Esophagus squamous epithelium (tissue), 4 donors: ENCODE measurements at regions not wholly inside any gene's neighbourhood (a gene's known extent, or its start where the extent isn't known, plus 50 kb on each side); places are given as distances from the start of the nearest gene placed in this dataset.

Source experiments
- POLR2A ChIP-seq, 4 donors: fragments of 450-650 bp; IDR thresholded peaks; one replicate each; pipeline ENCODE4 v1.6.1; 2017; ENCODE audit warnings: antibody characterized with exemption in 4 of 4, mild to moderate bottlenecking in 4 of 4, moderate library complexity in 3 of 4
- TF ChIP-seq, protein P1 (sequence below), 6 experiments: fragments of 450-650 bp in 4 of 6; fragments of 200-600 bp in 2 of 6; sonication (generic) in 2 of 6; IDR thresholded peaks; one replicate each; pipeline ENCODE4 v1.5.1; 2016 to 2019; ENCODE audit warnings: antibody characterized with exemption in 6 of 6, mild to moderate bottlenecking in 4 of 6, moderate library complexity in 4 of 6

DNA sequence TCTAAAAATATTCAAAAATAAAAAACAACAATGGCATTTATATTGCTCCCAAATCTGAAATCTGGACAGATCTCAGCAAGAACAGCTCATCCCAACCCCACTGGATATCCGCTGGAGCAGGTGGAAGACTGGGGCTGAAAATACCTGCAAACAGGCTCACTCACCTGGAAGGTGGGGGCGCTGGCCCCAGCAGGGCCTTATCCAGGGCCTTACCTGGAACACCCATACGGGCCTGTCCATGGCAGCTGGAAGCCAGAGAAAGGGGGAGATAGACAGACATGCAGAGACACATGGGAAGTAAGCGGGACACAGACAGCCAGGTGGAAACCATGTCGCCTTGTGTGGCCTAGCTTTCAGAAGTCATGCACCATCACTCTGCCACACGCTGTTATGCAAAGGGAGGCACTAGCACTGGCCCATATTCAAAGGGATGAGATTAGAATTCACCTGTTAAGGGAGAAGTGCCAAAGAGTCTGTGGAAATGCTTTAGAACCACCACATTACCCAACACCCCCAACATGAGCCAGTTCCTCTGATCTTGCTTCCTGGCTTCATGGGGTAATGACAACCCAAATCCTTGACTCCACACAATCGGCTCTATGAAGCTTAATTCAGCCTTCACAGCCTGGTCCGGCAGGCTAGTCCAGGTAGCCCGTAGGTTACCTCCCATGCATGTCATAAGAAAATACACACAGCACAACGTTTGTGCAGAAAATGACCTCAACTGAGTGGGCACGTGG, 99.0 kb upstream of the CDYL start:
- TF ChIP-seq, protein P1, sequence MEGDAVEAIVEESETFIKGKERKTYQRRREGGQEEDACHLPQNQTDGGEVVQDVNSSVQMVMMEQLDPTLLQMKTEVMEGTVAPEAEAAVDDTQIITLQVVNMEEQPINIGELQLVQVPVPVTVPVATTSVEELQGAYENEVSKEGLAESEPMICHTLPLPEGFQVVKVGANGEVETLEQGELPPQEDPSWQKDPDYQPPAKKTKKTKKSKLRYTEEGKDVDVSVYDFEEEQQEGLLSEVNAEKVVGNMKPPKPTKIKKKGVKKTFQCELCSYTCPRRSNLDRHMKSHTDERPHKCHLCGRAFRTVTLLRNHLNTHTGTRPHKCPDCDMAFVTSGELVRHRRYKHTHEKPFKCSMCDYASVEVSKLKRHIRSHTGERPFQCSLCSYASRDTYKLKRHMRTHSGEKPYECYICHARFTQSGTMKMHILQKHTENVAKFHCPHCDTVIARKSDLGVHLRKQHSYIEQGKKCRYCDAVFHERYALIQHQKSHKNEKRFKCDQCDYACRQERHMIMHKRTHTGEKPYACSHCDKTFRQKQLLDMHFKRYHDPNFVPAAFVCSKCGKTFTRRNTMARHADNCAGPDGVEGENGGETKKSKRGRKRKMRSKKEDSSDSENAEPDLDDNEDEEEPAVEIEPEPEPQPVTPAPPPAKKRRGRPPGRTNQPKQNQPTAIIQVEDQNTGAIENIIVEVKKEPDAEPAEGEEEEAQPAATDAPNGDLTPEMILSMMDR (IDR thresholded peaks at IDR 0.05): no peak
- no peak for TF ChIP-seq POLR2A (IDR thresholded peaks at IDR 0.05)
